ENCODE measurements at regions not wholly inside any gene's neighbourhood (a gene's known extent, or its start where the extent isn't known, plus 50 kb on each side); places are given as distances from the start of the nearest gene placed in this dataset.

- Histone ChIP-seq H3K4me1 (ENCODE audit: low read length) (no peaks in the 10 kb centered on the region), H2AFZ (ENCODE audit: low read depth, low read length) (no peak overlapping the region), H3K9me3 (ENCODE audit: insufficient read depth, low read length) (no peaks in the 10 kb centered on the region), H3K9ac (ENCODE audit: low read length) (no peak overlapping the region), H3K79me2 (ENCODE audit: low read length) (no peaks in the 10 kb centered on the region), H4K20me1 (ENCODE audit: insufficient read depth, low read length) (no peaks in the 10 kb centered on the region), H3K36me3 (replicated peaks; ENCODE audit: low read depth, low read length) (no peaks in the 10 kb centered on the region), H3K4me2 (ENCODE audit: low read length) (no peak overlapping the region), H3K27me3 (ENCODE audit: low read depth, low read length) (no peaks in the 10 kb centered on the region), H3K27ac (ENCODE audit: low read length) (no peak overlapping the region), H3K4me3 (ENCODE audit: low read length) (no peak overlapping the region)
- TF ChIP-seq, protein P1, sequence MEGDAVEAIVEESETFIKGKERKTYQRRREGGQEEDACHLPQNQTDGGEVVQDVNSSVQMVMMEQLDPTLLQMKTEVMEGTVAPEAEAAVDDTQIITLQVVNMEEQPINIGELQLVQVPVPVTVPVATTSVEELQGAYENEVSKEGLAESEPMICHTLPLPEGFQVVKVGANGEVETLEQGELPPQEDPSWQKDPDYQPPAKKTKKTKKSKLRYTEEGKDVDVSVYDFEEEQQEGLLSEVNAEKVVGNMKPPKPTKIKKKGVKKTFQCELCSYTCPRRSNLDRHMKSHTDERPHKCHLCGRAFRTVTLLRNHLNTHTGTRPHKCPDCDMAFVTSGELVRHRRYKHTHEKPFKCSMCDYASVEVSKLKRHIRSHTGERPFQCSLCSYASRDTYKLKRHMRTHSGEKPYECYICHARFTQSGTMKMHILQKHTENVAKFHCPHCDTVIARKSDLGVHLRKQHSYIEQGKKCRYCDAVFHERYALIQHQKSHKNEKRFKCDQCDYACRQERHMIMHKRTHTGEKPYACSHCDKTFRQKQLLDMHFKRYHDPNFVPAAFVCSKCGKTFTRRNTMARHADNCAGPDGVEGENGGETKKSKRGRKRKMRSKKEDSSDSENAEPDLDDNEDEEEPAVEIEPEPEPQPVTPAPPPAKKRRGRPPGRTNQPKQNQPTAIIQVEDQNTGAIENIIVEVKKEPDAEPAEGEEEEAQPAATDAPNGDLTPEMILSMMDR (IDR thresholded peaks at IDR 0.05; ENCODE audit: low read depth, low read length): no peak
- TF ChIP-seq EZH2phosphoT487 (IDR thresholded peaks at IDR 0.05; ENCODE audit: low read depth): no peak
Measured at GRCh38 chr7:94206295-94206694, 188.4 kb upstream of the COL1A2 start.

DNA sequence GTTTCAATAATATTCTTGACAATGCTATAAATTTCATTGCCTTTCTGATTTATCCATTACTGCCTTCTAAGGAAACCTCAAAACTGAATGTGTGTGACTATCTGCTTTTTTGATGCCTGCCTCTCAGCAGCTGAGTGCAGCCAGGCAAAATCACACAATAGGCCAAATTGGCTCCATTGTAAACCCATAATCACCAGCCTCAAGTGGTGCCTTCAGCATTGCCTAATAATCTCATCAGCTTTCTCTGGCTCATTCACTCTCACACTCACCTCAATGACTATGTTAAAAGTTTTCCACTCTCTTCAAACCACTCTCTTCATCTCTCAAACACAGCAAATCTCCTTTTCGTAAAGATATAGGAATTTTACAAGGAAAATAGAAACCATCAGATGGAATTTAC lies 182.5 kb upstream of the COL1A2 start:
- Histone ChIP-seq H3K79me2 (ENCODE audit: low read length) (no peaks in the 10 kb centered on the region), H3K9ac (ENCODE audit: low read length) (no peak overlapping the region), H4K20me1 (ENCODE audit: insufficient read depth, low read length) (no peaks in the 10 kb centered on the region), H3K4me2 (ENCODE audit: low read length) (no peak overlapping the region), H3K27ac (ENCODE audit: low read length) (no peak overlapping the region), H3K4me3 (ENCODE audit: low read length) (no peak overlapping the region), H3K27me3 (ENCODE audit: low read depth, low read length) (no peaks in the 10 kb centered on the region), H3K4me1 (ENCODE audit: low read length) (0 out of 2 replicates have a peak, but pooled peaks cover 4% of the 10 kb centered on the region), H2AFZ (ENCODE audit: low read depth, low read length) (no peak overlapping the region), H3K36me3 (replicated peaks; ENCODE audit: low read depth, low read length) (no peaks in the 10 kb centered on the region), H3K9me3 (ENCODE audit: insufficient read depth, low read length) (no peaks in the 10 kb centered on the region)
- TF ChIP-seq, protein P1 (IDR thresholded peaks at IDR 0.05; ENCODE audit: low read depth, low read length): no peak
- no peak for TF ChIP-seq EZH2phosphoT487 (IDR thresholded peaks at IDR 0.05; ENCODE audit: low read depth)

GRCh38 chr7:94216944-94217461 lies 177.7 kb upstream of the COL1A2 start:
- H3K9ac ChIP-seq (ENCODE audit: low read length): no peak overlapping the region
- no peak overlapping the region for H3K4me2 ChIP-seq (ENCODE audit: low read length)

DNA sequence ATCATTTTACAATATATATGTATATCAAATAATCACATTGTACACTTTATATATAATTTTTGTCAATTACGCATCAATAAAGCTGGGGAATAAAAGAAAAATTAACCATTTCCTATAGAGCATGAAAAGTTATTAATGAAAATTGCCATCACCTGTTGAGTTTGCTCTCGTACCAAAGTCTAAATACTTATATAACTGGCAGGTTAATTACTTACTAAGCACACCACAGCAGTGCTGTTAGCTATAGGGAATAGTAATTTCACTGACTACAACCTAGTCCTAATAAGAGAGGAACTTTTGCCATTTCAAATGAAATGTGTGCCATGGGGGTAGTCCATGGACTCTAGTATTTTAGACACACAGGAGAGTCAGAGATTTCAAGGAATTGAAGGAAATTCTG lies 176.9 kb upstream of the COL1A2 start:
- no peak for TF ChIP-seq EZH2phosphoT487 (IDR thresholded peaks at IDR 0.05; ENCODE audit: low read depth)
- TF ChIP-seq, protein P1 (IDR thresholded peaks at IDR 0.05; ENCODE audit: low read depth, low read length): no peak
- no peak overlapping the region for H3K4me3 ChIP-seq (ENCODE audit: low read length)

More at GRCh38 chr7:94216944-94217461, 177.7 kb upstream of the COL1A2 start:
- Histone ChIP-seq H3K27me3 (ENCODE audit: low read depth, low read length) (no peaks in the 10 kb centered on the region), H3K27ac (ENCODE audit: low read length) (no peak overlapping the region), H4K20me1 (ENCODE audit: insufficient read depth, low read length) (no peaks in the 10 kb centered on the region), H3K9me3 (ENCODE audit: insufficient read depth, low read length) (no peaks in the 10 kb centered on the region), H2AFZ (ENCODE audit: low read depth, low read length) (no peak overlapping the region), H3K4me3 (ENCODE audit: low read length) (no peak overlapping the region), H3K4me1 (ENCODE audit: low read length) (0 out of 2 replicates have a peak, but pooled peaks cover 4% of the 10 kb centered on the region), H3K79me2 (ENCODE audit: low read length) (no peaks in the 10 kb centered on the region), H3K36me3 (replicated peaks; ENCODE audit: low read depth, low read length) (no peaks in the 10 kb centered on the region)
- TF ChIP-seq, protein P1 (IDR thresholded peaks at IDR 0.05; ENCODE audit: low read depth, low read length): no peak
- no peak for TF ChIP-seq EZH2phosphoT487 (IDR thresholded peaks at IDR 0.05; ENCODE audit: low read depth)

More for the DNA sequence above, 176.9 kb upstream of the COL1A2 start:
- H2AFZ ChIP-seq (ENCODE audit: low read depth, low read length): no peak overlapping the region
- 0 out of 2 replicates have a peak, but pooled peaks cover 4% of the 10 kb centered on the region for H3K4me1 ChIP-seq (ENCODE audit: low read length)
- H3K9me3 ChIP-seq (ENCODE audit: insufficient read depth, low read length): no peaks in the 10 kb centered on the region
- H3K27ac ChIP-seq (ENCODE audit: low read length): no peak overlapping the region
- H3K4me2 ChIP-seq (ENCODE audit: low read length): no peak overlapping the region
- no peaks in the 10 kb centered on the region for H4K20me1 ChIP-seq (ENCODE audit: insufficient read depth, low read length)
- H3K27me3 ChIP-seq (ENCODE audit: low read depth, low read length): no peaks in the 10 kb centered on the region
- no peak overlapping the region for H3K9ac ChIP-seq (ENCODE audit: low read length)
- no peaks in the 10 kb centered on the region for H3K79me2 ChIP-seq (ENCODE audit: low read length)
- no peaks in the 10 kb centered on the region for H3K36me3 ChIP-seq (replicated peaks; ENCODE audit: low read depth, low read length)

All from OCI-LY3 (cell line).